GM19372 (cell line): ENCODE measurements at regions not wholly inside any gene's neighbourhood (a gene's known extent, or its start where the extent isn't known, plus 50 kb on each side); places are given as distances from the start of the nearest gene placed in this dataset.
A peak's percentile ranks its signal among the peaks of the same experiment; 100 is the strongest.
"Not testable (repeated sequence)": the region's sequence is repeated elsewhere in the genome, so short reads cannot be mapped to it uniquely, and the experiment has no call there.

ENCODE experiments used
- ATAC-seq: cut with Tn5 transposase; IDR thresholded peaks from one replicate; pipeline ENCODE4 v1.9.1; 2021; ENCODE audit warnings: mild to moderate bottlenecking, low read depth, moderate library complexity; ENCODE audit not compliant: unreplicated experiment

- ATAC-seq: not testable (repeated sequence)
Measured at GRCh38 chr4:74505355-74505978, 60.5 kb downstream of the AREG start.

- not testable (repeated sequence) for ATAC-seq
Measured at GRCh38 chr4:74509363-74509762, 64.4 kb downstream of the AREG start.

GRCh38 chr4:74516303-74516702 lies 71.4 kb downstream of the AREG start:
- no peak for ATAC-seq

- ATAC-seq: no peak
Measured at GRCh38 chr4:74517996-74518395, 73.1 kb downstream of the AREG start.

GRCh38 chr4:74522251-74522991 lies 77.5 kb downstream of the AREG start:
- ATAC-seq: no peak

GRCh38 chr4:74523096-74523495 lies 78.2 kb downstream of the AREG start:
- no peak for ATAC-seq

- ATAC-seq: no peak
Measured at GRCh38 chr4:74524985-74525384, 80.0 kb downstream of the AREG start.

- no peak for ATAC-seq
Measured at GRCh38 chr4:74527049-74527448, 82.1 kb downstream of the AREG start.

GRCh38 chr4:74528178-74528577 lies 83.2 kb downstream of the AREG start:
- no peak for ATAC-seq

GRCh38 chr4:74529284-74530041 lies 84.5 kb downstream of the AREG start:
- ATAC-seq: no peak

- ATAC-seq: peak; percentile 96
Measured at GRCh38 chr4:74531963-74532794, 87.2 kb downstream of the AREG start.

GRCh38 chr4:74534121-74534520 lies 89.2 kb downstream of the AREG start:
- no peak for ATAC-seq

- no peak for ATAC-seq
Measured at GRCh38 chr4:74534936-74535335, 90.0 kb downstream of the AREG start.

- no peak for ATAC-seq
Measured at GRCh38 chr4:74535512-74535911, 90.6 kb downstream of the AREG start.

GRCh38 chr4:74536557-74536956 lies 91.6 kb downstream of the AREG start:
- ATAC-seq: no peak

GRCh38 chr4:74537459-74537858 lies 92.5 kb downstream of the AREG start:
- ATAC-seq: no peak

- no peak for ATAC-seq
Measured at GRCh38 chr4:74539044-74539790, 94.3 kb downstream of the AREG start.

GRCh38 chr4:74540193-74540592 lies 95.3 kb downstream of the AREG start:
- no peak for ATAC-seq

GRCh38 chr4:74541667-74542066 lies 96.7 kb downstream of the AREG start:
- no peak for ATAC-seq

- ATAC-seq: peak; percentile 96
Measured at GRCh38 chr4:74543231-74543781, 98.4 kb downstream of the AREG start.
